Right atrium auricular region (tissue), 2 donors: ENCODE measurements at regions not wholly inside any gene's neighbourhood (a gene's known extent, or its start where the extent isn't known, plus 50 kb on each side); places are given as distances from the start of the nearest gene placed in this dataset.
"Not testable (repeated sequence)": the region's sequence is repeated elsewhere in the genome, so short reads cannot be mapped to it uniquely, and the experiment has no call there.

Experiments used
- DNase-seq: peaks from one replicate; pipeline ENCODE4 v3.0.0-alpha.2; 2019; ENCODE audit warnings: low spot score
- H3K27ac ChIP-seq, 2 donors: fragments of 200-600 bp; sonication (generic); 1 replicate in 1 of 2; 2 replicates in 1 of 2; pipeline ENCODE4 v1.5.1; 2016 to 2019
- H3K27me3 ChIP-seq, 2 donors: fragments of 200-600 bp; sonication (generic); one replicate each; pipeline versions ENCODE4 v1.5.1 to v1.6.0; 2017 to 2019
- H3K36me3 ChIP-seq: fragments of 200-600 bp; sonication (generic); one replicate; pipeline ENCODE4 v1.5.1; 2016
- H3K4me1 ChIP-seq, 2 donors: fragments of 200-600 bp; sonication (generic); one replicate each; pipeline versions ENCODE4 v1.5.1 to v1.6.0; 2017 to 2019
- H3K4me3 ChIP-seq, 2 donors: fragments of 200-600 bp; sonication (generic); 1 replicate in 1 of 2; 2 replicates in 1 of 2; pipeline ENCODE4 v1.5.1; 2017 to 2019; ENCODE audit warnings: mild to moderate bottlenecking in 1 of 2, moderate library complexity in 1 of 2
- H3K9me3 ChIP-seq, 2 donors: fragments of 200-600 bp; sonication (generic); one replicate each; pipeline ENCODE4 v1.5.1; 2019
- TF ChIP-seq, protein P1 (sequence below), 2 donors: fragments of 200-600 bp; sonication (generic); IDR thresholded peaks; one replicate each; pipeline ENCODE4 v1.5.1; 2019; ENCODE audit warnings: antibody characterized with exemption in 2 of 2

DNA sequence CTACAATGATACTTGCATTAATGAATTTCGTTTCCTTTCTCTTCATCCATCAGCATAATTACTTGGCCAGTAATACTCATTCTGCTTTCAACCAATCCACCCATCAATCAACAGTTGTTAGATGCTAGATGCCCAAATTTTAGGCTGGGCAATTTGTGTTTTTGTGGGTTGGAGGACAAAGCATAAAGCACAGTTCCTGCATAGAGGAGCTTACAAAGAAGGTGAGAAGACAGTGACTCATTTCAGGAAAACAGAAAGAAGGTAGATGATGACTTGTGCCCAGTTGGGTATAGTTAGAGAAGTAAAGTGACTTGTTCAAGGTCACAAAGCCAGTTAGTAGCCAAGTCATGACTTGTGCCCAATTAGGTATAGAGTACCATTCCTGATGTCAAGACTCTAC, 1186.8 kb upstream of the CELF4 start:
- DNase-seq = no peak

DNA sequence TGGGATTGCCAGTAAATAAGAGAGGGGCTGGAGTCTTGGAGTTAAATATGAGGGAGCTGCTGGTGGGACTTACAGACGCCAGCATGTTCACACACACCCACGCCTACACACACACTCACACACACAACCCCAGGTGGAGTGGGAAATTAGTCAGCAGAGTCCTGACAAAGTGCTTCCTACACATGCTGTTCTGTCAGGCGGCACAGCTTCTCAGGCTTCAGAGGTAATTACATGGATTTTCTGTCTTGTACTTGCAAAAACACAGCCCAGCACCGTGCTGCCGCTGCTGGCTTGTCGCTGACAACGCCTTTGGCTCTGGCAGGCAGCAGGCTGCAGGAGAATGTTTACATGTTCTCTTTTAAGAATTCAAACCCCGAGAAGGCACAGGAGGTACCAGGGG, 1186.3 kb upstream of the CELF4 start:
- H3K4me1 ChIP-seq = no peaks in the 10 kb centered on the region
- TF ChIP-seq, protein P1, sequence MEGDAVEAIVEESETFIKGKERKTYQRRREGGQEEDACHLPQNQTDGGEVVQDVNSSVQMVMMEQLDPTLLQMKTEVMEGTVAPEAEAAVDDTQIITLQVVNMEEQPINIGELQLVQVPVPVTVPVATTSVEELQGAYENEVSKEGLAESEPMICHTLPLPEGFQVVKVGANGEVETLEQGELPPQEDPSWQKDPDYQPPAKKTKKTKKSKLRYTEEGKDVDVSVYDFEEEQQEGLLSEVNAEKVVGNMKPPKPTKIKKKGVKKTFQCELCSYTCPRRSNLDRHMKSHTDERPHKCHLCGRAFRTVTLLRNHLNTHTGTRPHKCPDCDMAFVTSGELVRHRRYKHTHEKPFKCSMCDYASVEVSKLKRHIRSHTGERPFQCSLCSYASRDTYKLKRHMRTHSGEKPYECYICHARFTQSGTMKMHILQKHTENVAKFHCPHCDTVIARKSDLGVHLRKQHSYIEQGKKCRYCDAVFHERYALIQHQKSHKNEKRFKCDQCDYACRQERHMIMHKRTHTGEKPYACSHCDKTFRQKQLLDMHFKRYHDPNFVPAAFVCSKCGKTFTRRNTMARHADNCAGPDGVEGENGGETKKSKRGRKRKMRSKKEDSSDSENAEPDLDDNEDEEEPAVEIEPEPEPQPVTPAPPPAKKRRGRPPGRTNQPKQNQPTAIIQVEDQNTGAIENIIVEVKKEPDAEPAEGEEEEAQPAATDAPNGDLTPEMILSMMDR (IDR thresholded peaks at IDR 0.05) = no peak
- no peaks in the 10 kb centered on the region for H3K27me3 ChIP-seq
- H3K4me3 ChIP-seq = no peak overlapping the region
- H3K36me3 ChIP-seq = no peaks in the 10 kb centered on the region
- no peak for DNase-seq
- no peak overlapping the region for H3K27ac ChIP-seq
- H3K9me3 ChIP-seq = no peaks in the 10 kb centered on the region

More for the DNA sequence above, 1186.8 kb upstream of the CELF4 start:
- no peak overlapping the region for H3K4me3 ChIP-seq
- no peak overlapping the region for H3K27ac ChIP-seq
- TF ChIP-seq, protein P1 (IDR thresholded peaks at IDR 0.05) = no peak
- no peaks in the 10 kb centered on the region for H3K27me3 ChIP-seq
- no peaks in the 10 kb centered on the region for H3K4me1 ChIP-seq
- H3K9me3 ChIP-seq = no peaks in the 10 kb centered on the region
- H3K36me3 ChIP-seq = no peaks in the 10 kb centered on the region

DNA sequence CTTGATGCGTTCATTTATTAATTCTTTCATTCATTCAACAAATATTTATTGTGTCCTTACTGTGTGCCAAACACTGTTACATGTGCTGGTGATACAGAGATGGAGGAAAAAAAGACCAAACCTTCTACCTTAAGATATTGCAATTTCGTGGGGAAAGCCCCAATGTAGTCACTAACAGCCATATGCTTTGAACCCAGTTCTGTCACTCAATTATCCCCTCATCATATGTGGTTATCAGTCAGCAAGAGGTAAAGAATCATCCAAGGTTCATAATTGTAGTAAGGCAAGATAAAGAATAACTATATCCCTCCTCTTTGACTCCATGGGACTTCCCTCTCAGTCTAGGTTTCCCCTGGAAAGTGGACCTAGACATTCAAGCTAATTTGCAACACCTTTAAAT, 1185.6 kb upstream of the CELF4 start:
- no peak overlapping the region for H3K27ac ChIP-seq
- H3K4me3 ChIP-seq = no peak overlapping the region
- TF ChIP-seq, protein P1 (IDR thresholded peaks at IDR 0.05) = no peak

DNA sequence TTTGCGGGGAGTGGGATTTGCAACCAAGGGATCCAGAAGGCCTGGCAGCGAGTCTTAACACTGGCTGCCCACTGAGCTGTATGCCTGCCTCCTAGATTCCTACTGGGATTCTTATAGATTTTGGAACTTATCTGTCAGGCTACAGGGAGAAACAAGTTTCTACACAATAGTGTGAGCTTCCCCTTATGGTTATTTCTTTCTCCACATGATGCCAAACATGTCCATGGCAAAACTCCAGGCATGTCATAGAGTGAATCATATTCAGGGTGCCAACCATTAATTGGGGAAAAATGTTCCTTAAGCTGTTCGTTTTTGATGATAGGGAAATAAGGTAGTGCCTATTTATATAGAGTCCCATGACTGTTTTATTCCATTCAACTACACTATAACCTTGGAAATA, 1185.2 kb upstream of the CELF4 start:
- H3K4me3 ChIP-seq = no peak overlapping the region
- TF ChIP-seq, protein P1 (IDR thresholded peaks at IDR 0.05) = no peak
- no peaks in the 10 kb centered on the region for H3K36me3 ChIP-seq
- DNase-seq = no peak
- no peaks in the 10 kb centered on the region for H3K4me1 ChIP-seq
- no peak overlapping the region for H3K27ac ChIP-seq
- H3K9me3 ChIP-seq = no peaks in the 10 kb centered on the region
- no peaks in the 10 kb centered on the region for H3K27me3 ChIP-seq

More for the DNA sequence above, 1185.6 kb upstream of the CELF4 start:
- no peaks in the 10 kb centered on the region for H3K27me3 ChIP-seq
- DNase-seq = no peak
- H3K36me3 ChIP-seq = no peaks in the 10 kb centered on the region
- no peaks in the 10 kb centered on the region for H3K4me1 ChIP-seq
- no peaks in the 10 kb centered on the region for H3K9me3 ChIP-seq

DNA sequence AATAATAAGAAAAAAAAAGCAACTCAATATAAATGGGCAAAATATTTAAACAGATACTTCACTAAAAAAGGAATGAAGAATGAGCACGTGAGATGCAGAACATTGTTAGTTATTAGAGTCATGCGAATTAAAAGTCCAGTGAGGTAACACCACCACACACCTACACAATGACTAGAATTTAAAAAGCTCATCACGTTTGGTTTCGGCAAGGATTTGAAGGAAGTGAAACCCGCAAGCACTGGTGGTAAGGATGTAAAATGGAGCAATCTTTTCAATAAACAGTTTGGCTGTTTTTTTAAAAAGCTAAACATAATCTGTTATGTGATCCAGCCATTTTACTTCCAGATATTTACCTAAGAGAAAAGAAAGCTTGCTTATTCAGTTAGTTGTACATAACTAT, 1181.6 kb upstream of the CELF4 start:
- TF ChIP-seq, protein P1 (IDR thresholded peaks at IDR 0.05) = no peak
- Histone ChIP-seq H3K4me3 (no peak overlapping the region), H3K4me1 (no peaks in the 10 kb centered on the region), H3K36me3 (no peaks in the 10 kb centered on the region), H3K9me3 (no peaks in the 10 kb centered on the region), H3K27me3 (no peaks in the 10 kb centered on the region), H3K27ac (no peak overlapping the region)
- DNase-seq = no peak

DNA sequence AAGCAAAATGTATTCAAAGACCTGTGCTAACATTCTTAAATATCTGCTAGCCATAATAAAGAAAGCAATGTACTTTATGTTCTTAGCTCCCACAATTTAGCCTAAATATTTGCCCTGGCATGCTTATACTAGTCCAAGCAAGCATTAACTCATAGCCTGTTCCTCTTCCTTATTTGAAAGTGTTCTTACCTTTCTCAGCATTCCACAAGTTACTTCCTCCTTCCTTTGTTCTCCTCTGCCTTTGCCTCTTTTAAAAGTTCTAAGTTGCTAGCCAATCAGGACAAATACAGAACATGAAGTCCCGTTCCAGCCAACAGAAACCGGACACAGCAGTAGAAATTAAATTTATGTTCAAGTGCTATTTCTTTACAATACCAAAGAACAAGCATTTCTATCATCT, 1154.6 kb upstream of the CELF4 start:
- H3K4me3 ChIP-seq, H3K9me3 ChIP-seq, H3K27ac ChIP-seq, H3K27me3 ChIP-seq, H3K4me1 ChIP-seq, H3K36me3 ChIP-seq, DNase-seq: not testable (repeated sequence)
